ENCODE measurements at regions not wholly inside any gene's neighbourhood (a gene's known extent, or its start where the extent isn't known, plus 50 kb on each side); places are given as distances from the start of the nearest gene placed in this dataset.

DNA sequence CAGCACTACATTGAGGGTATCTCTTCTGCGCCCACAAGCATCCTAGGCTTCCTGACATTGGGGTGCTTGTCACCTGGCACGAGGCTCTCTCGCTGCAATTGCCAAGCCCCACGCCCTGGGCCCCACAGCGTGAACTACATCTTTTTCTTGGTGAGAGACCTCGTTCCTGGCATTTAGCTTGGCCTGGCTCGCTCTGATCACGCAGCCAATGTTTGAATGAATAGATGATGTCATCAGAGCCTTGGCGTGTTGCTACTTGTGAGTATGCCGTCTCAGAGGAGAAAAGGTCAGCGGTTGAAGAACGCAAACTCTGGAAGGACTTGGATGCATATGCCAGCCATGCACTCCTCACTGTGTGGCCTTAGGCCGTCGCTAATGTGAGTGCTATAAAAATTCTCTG lies 150.2 kb upstream of the AUTS2 start:
- H3K27me3 ChIP-seq (ENCODE audit: insufficient read depth, low read length), result no peaks in the 10 kb centered on the region
- POLR2A ChIA-PET (ENCODE audit: partially characterized antibody), result no interaction called here
- Mint-ChIP-seq H3K4me3 (no peak overlapping the region), H3K27me3 (no peaks in the 10 kb centered on the region), H3K9me3 (peaks cover 0 to 16% (median 2%) of the 10 kb centered on the region in 8 donors), H3K27ac (no peak overlapping the region), H3K4me1 (no peaks in the 10 kb centered on the region), H3K36me3 (no peaks in the 10 kb centered on the region)
- H3K9me3 ChIP-seq (ENCODE audit: control insufficient read depth in 1 of 2, low read length in 2 of 2), result no peaks in the 10 kb centered on the region
- CTCF ChIA-PET (ENCODE audit: partially characterized antibody), result no interaction called here
- no peak overlapping the region for H3K27ac ChIP-seq (ENCODE audit: low read depth, low read length)
- intact Hi-C loops (cut with micrococcal nuclease), result no loop called here
- H3K36me3 ChIP-seq (ENCODE audit: insufficient read depth, low read length), result no peaks in the 10 kb centered on the region
- no peak for DNase-seq
- H3K4me1 ChIP-seq (ENCODE audit: insufficient read depth, low read length), result no peaks in the 10 kb centered on the region
- H3K4me3 ChIP-seq (ENCODE audit: low read length in 2 of 2), result no peak overlapping the region

DNA sequence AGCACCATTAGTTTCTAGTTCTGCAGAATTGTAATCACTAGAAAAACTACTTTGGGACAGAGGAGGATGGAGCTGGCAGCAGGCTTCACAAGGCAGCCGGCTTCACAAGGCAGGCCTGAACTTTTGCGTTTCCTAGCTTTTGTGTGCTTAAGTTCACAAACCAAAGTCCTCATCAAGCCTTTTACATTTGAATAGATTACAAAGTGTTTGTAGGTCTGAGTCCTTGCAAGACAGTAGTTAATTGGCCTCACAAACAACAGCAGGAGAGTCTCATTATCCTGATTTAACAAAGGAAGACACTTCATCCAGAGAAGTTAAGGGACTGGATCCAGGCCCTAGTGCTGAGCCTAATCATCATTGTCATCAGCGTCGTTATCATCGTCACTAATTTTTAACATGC lies 147.8 kb upstream of the AUTS2 start:
- H3K9me3 ChIP-seq (ENCODE audit: control insufficient read depth in 1 of 2, low read length in 2 of 2), result no peaks in the 10 kb centered on the region
- DNase-seq, result no peak
- no peak overlapping the region for H3K27ac Mint-ChIP-seq
- H3K27me3 ChIP-seq (ENCODE audit: insufficient read depth, low read length), result no peaks in the 10 kb centered on the region
- H3K4me3 ChIP-seq (ENCODE audit: low read length in 2 of 2), result no peak overlapping the region
- intact Hi-C loops (cut with micrococcal nuclease), result no loop called here
- no peak overlapping the region for H3K27ac ChIP-seq (ENCODE audit: low read depth, low read length)
- H3K4me1 ChIP-seq (ENCODE audit: insufficient read depth, low read length), result no peaks in the 10 kb centered on the region
- H3K9me3 Mint-ChIP-seq, result peaks cover 0 to 6% (median under 1%) of the 10 kb centered on the region in 8 donors
- no peak overlapping the region for H3K4me3 Mint-ChIP-seq
- POLR2A ChIA-PET (ENCODE audit: partially characterized antibody), result no interaction called here
- H3K36me3 Mint-ChIP-seq, result no peaks in the 10 kb centered on the region
- H3K27me3 Mint-ChIP-seq, result no peaks in the 10 kb centered on the region
- H3K36me3 ChIP-seq (ENCODE audit: insufficient read depth, low read length), result no peaks in the 10 kb centered on the region
- H3K4me1 Mint-ChIP-seq, result no peaks in the 10 kb centered on the region
- CTCF ChIA-PET (ENCODE audit: partially characterized antibody), result no interaction called here

- no peak overlapping the region for H3K4me3 ChIP-seq (ENCODE audit: low read length in 2 of 2)
- H3K27me3 ChIP-seq (ENCODE audit: insufficient read depth, low read length), result no peaks in the 10 kb centered on the region
- H3K36me3 ChIP-seq (ENCODE audit: insufficient read depth, low read length), result no peaks in the 10 kb centered on the region
- no peaks in the 10 kb centered on the region for H3K4me1 ChIP-seq (ENCODE audit: insufficient read depth, low read length)
- no peak for DNase-seq
- intact Hi-C loops (cut with micrococcal nuclease), result no loop called here
- H3K36me3 Mint-ChIP-seq, result no peaks in the 10 kb centered on the region
- H3K9me3 ChIP-seq (ENCODE audit: control insufficient read depth in 1 of 2, low read length in 2 of 2), result no peaks in the 10 kb centered on the region
- ChIA-PET CTCF (ENCODE audit: partially characterized antibody) (no interaction called here), POLR2A (ENCODE audit: partially characterized antibody) (no interaction called here)
- H3K9me3 Mint-ChIP-seq, result peaks cover 0 to 5% (median 0%) of the 10 kb centered on the region in 8 donors
- H3K27ac Mint-ChIP-seq, result no peak overlapping the region
- H3K4me3 Mint-ChIP-seq, result no peak overlapping the region
- H3K27me3 Mint-ChIP-seq, result no peaks in the 10 kb centered on the region
- no peaks in the 10 kb centered on the region for H3K4me1 Mint-ChIP-seq
- H3K27ac ChIP-seq (ENCODE audit: low read depth, low read length), result no peak overlapping the region
These were observed 146.6 kb upstream of the AUTS2 start for GRCh38 chr7:69451715-69452114.

DNA sequence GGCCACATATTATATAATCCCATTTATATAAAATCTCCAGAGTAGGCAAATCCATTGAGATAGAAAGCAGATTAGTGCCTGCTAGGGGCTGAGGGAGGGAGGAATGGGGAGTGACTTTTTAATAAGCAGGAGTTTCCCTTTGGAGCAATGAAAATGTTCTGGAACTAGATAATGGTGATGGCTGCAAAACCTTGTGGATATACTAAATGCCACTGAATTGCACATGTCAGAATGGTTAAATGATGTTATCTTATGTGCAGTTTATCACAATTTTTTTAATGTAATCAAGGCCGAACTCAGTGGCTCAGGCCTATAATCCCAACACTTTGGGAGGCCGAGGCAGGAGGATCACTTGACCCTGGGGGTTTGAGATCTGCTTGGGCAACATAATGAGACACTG lies 145.5 kb upstream of the AUTS2 start:
- H3K27ac Mint-ChIP-seq, result no peak overlapping the region
- H3K27me3 Mint-ChIP-seq, result no peaks in the 10 kb centered on the region
- no peak overlapping the region for H3K4me3 Mint-ChIP-seq
- POLR2A ChIA-PET (ENCODE audit: partially characterized antibody), result no interaction called here
- Histone ChIP-seq H3K4me1 (ENCODE audit: insufficient read depth, low read length) (no peaks in the 10 kb centered on the region), H3K9me3 (ENCODE audit: control insufficient read depth in 1 of 2, low read length in 2 of 2) (no peaks in the 10 kb centered on the region), H3K27me3 (ENCODE audit: insufficient read depth, low read length) (no peaks in the 10 kb centered on the region), H3K4me3 (ENCODE audit: low read length in 2 of 2) (no peak overlapping the region), H3K36me3 (ENCODE audit: insufficient read depth, low read length) (no peaks in the 10 kb centered on the region), H3K27ac (ENCODE audit: low read depth, low read length) (no peak overlapping the region)
- CTCF ChIA-PET (ENCODE audit: partially characterized antibody), result interaction anchor here (0.7 kb wide), 1 partner anchor 1618 kb away, joined by 3 read pairs; no protein-coding TSS in a partner anchor
- DNase-seq, result no peak
- intact Hi-C loops (cut with micrococcal nuclease), result no loop called here
- no peaks in the 10 kb centered on the region for H3K4me1 Mint-ChIP-seq
- H3K9me3 Mint-ChIP-seq, result peaks cover 0 to 5% (median 0%) of the 10 kb centered on the region in 8 donors
- no peaks in the 10 kb centered on the region for H3K36me3 Mint-ChIP-seq

GRCh38 chr7:69457595-69458504 lies 140.4 kb upstream of the AUTS2 start:
- Mint-ChIP-seq H3K27me3 (no peaks in the 10 kb centered on the region), H3K36me3 (no peaks in the 10 kb centered on the region), H3K4me3 (no peak overlapping the region), H3K27ac (no peak overlapping the region), H3K4me1 (no peaks in the 10 kb centered on the region), H3K9me3 (peaks cover 0 to 8% (median 0%) of the 10 kb centered on the region in 8 donors)
- H3K9me3 ChIP-seq (ENCODE audit: control insufficient read depth in 1 of 2, low read length in 2 of 2), result no peaks in the 10 kb centered on the region
- no peaks in the 10 kb centered on the region for H3K27me3 ChIP-seq (ENCODE audit: insufficient read depth, low read length)
- H3K27ac ChIP-seq (ENCODE audit: low read depth, low read length), result no peak overlapping the region
- CTCF ChIA-PET (ENCODE audit: partially characterized antibody), result no interaction called here
- intact Hi-C loops (cut with micrococcal nuclease), result no loop called here
- H3K4me3 ChIP-seq (ENCODE audit: low read length in 2 of 2), result no peak overlapping the region
- no peak for DNase-seq
- POLR2A ChIA-PET (ENCODE audit: partially characterized antibody), result no interaction called here
- no peaks in the 10 kb centered on the region for H3K36me3 ChIP-seq (ENCODE audit: insufficient read depth, low read length)
- no peaks in the 10 kb centered on the region for H3K4me1 ChIP-seq (ENCODE audit: insufficient read depth, low read length)

GRCh38 chr7:69464035-69464434 lies 134.2 kb upstream of the AUTS2 start:
- no peaks in the 10 kb centered on the region for H3K27me3 Mint-ChIP-seq
- H3K36me3 ChIP-seq (ENCODE audit: insufficient read depth, low read length), result no peaks in the 10 kb centered on the region
- no peaks in the 10 kb centered on the region for H3K9me3 ChIP-seq (ENCODE audit: control insufficient read depth in 1 of 2, low read length in 2 of 2)
- no peak overlapping the region for H3K4me3 Mint-ChIP-seq
- ChIA-PET POLR2A (ENCODE audit: partially characterized antibody) (no interaction called here), CTCF (ENCODE audit: partially characterized antibody) (interaction anchor here (0.7 kb wide), 1 partner anchor 1234 kb away, joined by 3 read pairs; no protein-coding TSS in a partner anchor)
- DNase-seq, result no peak
- no peak overlapping the region for H3K4me3 ChIP-seq (ENCODE audit: low read length in 2 of 2)
- no peak overlapping the region for H3K27ac Mint-ChIP-seq
- no peaks in the 10 kb centered on the region for H3K27me3 ChIP-seq (ENCODE audit: insufficient read depth, low read length)
- no peaks in the 10 kb centered on the region for H3K4me1 ChIP-seq (ENCODE audit: insufficient read depth, low read length)
- no peak overlapping the region for H3K27ac ChIP-seq (ENCODE audit: low read depth, low read length)
- H3K9me3 Mint-ChIP-seq, result peaks cover 0 to 26% (median 8%) of the 10 kb centered on the region in 8 donors
- no peaks in the 10 kb centered on the region for H3K4me1 Mint-ChIP-seq
- intact Hi-C loops (cut with micrococcal nuclease), result no loop called here
- no peaks in the 10 kb centered on the region for H3K36me3 Mint-ChIP-seq

DNA sequence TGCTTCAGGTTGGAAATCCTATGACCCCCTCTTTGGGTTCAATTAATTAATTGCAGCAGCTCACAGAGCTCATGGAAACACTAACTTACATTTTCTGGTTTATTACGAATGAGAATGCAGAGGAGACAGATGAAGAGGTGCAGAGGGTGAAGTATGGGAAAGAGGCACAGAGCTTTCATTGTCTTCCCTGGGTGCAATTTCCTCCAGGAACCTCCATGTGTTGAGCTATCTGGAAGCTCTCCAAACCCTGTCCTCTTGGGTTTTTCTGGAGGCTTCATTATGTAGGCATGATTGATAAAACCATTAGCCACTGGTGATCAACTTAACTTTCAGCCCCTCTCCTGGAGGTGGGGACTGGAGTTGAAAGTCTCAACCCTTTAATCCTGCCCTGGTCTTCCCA lies 133.0 kb upstream of the AUTS2 start:
- intact Hi-C loops (cut with micrococcal nuclease), result no loop called here
- no peak overlapping the region for H3K4me3 Mint-ChIP-seq
- CTCF ChIA-PET (ENCODE audit: partially characterized antibody), result no interaction called here
- POLR2A ChIA-PET (ENCODE audit: partially characterized antibody), result no interaction called here
- Histone ChIP-seq H3K9me3 (ENCODE audit: control insufficient read depth in 1 of 2, low read length in 2 of 2) (no peaks in the 10 kb centered on the region), H3K27ac (ENCODE audit: low read depth, low read length) (no peak overlapping the region), H3K4me3 (ENCODE audit: low read length in 2 of 2) (no peak overlapping the region), H3K27me3 (ENCODE audit: insufficient read depth, low read length) (no peaks in the 10 kb centered on the region), H3K36me3 (ENCODE audit: insufficient read depth, low read length) (no peaks in the 10 kb centered on the region), H3K4me1 (ENCODE audit: insufficient read depth, low read length) (no peaks in the 10 kb centered on the region)
- H3K27me3 Mint-ChIP-seq, result no peaks in the 10 kb centered on the region
- no peaks in the 10 kb centered on the region for H3K4me1 Mint-ChIP-seq
- H3K36me3 Mint-ChIP-seq, result no peaks in the 10 kb centered on the region
- H3K9me3 Mint-ChIP-seq, result peaks cover 2 to 34% (median 10%) of the 10 kb centered on the region in 8 donors
- DNase-seq, result no peak
- H3K27ac Mint-ChIP-seq, result no peak overlapping the region
